Thyroid gland (tissue), 4 donors: ENCODE measurements at regions not wholly inside any gene's neighbourhood (a gene's known extent, or its start where the extent isn't known, plus 50 kb on each side); places are given as distances from the start of the nearest gene placed in this dataset.

ENCODE experiments used
- DNase-seq, 2 donors: peaks; one replicate each; pipeline ENCODE4 v3.0.0-alpha.2; 2019
- H3K27ac ChIP-seq, 3 donors: fragments of 200-600 bp; sonication (generic); 1 replicate in 2 of 3; 2 replicates in 1 of 3; pipeline ENCODE4 v1.5.1; 2016 to 2019; ENCODE audit warnings: mild to moderate bottlenecking in 1 of 3, moderate library complexity in 1 of 3
- H3K27me3 ChIP-seq: fragments of 200-600 bp; sonication (generic); one replicate; pipeline ENCODE4 v1.5.1; 2019
- H3K36me3 ChIP-seq, 2 donors: fragments of 200-600 bp; sonication (generic); one replicate each; pipeline ENCODE4 v1.5.1; 2016 to 2019
- H3K4me1 ChIP-seq, 2 donors: fragments of 200-600 bp; sonication (generic); one replicate each; pipeline ENCODE4 v1.5.1; 2017 to 2019
- H3K4me3 ChIP-seq, 3 donors: fragments of 200-600 bp; sonication (generic); replicated peaks in 1 of 3; 1 replicate in 2 of 3; 2 replicates in 1 of 3; pipeline ENCODE4 v1.5.1; 2016; ENCODE audit warnings: mild to moderate bottlenecking in 1 of 3
- H3K9me3 ChIP-seq: fragments of 200-600 bp; sonication (generic); one replicate; pipeline ENCODE4 v1.5.1; 2017
- POLR2A ChIP-seq, 2 donors: fragments of 450-650 bp; IDR thresholded peaks; one replicate each; pipeline ENCODE4 v1.6.1; 2017; ENCODE audit warnings: antibody characterized with exemption in 2 of 2, mild to moderate bottlenecking in 2 of 2, moderate library complexity in 1 of 2
- WGBS, 2 donors: methylation state at CpG; one replicate each; pipeline ENCODE4 v1.1.5; 2017; 5-methylcytosine and 5-hydroxymethylcytosine counted together
- intact Hi-C: fragments of 100-400 bp; cut with DNase I; formaldehyde crosslinking; loops from one replicate; pipeline ENCODE4 v1.15.1; 2023
- TF ChIP-seq, protein P1 (sequence below), 6 experiments: fragments of 200-600 bp in 3 of 6; fragments of 450-650 bp in 3 of 6; sonication (generic) in 3 of 6; IDR thresholded peaks; one replicate each; pipeline ENCODE4 v1.5.1; 2016 to 2019; ENCODE audit warnings: antibody characterized with exemption in 6 of 6, mild to moderate bottlenecking in 2 of 6, inconsistent platforms in 1 of 6, moderate library complexity in 1 of 6

DNA sequence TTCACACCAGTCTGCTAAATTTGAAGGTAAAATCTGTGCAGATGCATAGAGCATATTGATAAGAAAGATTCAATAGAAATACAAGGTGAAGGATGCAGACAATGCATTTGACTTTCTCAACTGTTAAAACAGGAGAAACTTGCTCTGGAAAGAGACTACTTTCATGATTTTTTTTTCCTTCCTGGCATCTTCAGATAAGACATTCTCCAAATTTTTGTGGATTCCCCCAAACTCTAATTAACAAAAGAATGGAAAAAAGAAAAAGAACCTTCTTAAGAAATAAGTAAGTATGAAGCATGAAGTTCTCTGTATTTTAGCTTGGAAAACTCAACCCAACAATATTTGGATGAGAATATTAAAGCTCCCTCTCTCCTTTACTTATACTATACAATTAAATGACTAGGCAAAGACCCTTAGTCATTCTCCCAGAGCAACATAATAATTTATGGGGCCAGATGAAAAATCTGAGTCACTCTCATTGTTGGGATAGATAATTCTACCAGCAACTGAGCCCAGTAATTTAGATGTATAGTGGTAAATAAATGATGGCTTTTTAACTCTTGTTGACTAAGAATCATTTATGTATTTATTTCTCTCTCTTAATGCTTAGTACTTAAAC, 298.7 kb upstream of the COL3A1 start:
- Histone ChIP-seq H3K4me3 (no peak overlapping the region), H3K27me3 (no peaks in the 10 kb centered on the region), H3K27ac (no peak overlapping the region), H3K36me3 (no peaks in the 10 kb centered on the region), H3K4me1 (peaks cover 9 to 12% of the 10 kb centered on the region in 2 donors), H3K9me3 (no peaks in the 10 kb centered on the region)
- DNase-seq = no peak
- intact Hi-C loops = no loop called here
- TF ChIP-seq, protein P1, sequence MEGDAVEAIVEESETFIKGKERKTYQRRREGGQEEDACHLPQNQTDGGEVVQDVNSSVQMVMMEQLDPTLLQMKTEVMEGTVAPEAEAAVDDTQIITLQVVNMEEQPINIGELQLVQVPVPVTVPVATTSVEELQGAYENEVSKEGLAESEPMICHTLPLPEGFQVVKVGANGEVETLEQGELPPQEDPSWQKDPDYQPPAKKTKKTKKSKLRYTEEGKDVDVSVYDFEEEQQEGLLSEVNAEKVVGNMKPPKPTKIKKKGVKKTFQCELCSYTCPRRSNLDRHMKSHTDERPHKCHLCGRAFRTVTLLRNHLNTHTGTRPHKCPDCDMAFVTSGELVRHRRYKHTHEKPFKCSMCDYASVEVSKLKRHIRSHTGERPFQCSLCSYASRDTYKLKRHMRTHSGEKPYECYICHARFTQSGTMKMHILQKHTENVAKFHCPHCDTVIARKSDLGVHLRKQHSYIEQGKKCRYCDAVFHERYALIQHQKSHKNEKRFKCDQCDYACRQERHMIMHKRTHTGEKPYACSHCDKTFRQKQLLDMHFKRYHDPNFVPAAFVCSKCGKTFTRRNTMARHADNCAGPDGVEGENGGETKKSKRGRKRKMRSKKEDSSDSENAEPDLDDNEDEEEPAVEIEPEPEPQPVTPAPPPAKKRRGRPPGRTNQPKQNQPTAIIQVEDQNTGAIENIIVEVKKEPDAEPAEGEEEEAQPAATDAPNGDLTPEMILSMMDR (IDR thresholded peaks at IDR 0.05) = no peak
- TF ChIP-seq POLR2A (IDR thresholded peaks at IDR 0.05) = no peak

DNA sequence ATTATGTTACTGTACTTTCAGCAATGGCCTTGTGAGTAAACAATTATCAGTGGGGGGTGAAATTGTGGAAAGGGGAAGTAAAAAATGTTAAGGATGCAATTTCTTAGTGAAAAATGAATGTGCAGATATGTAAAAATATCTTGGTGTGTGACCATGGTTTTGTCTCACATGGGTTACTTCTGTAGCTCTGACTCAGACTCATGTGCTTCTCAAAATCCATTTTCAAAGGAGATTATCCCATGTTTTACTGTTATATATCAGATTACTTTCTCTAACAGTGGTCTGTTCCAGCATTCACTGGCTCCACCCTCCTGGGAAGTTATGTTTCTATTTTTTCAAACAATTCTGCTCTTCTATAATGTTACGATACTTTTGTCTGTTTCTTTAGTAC, 298.2 kb upstream of the COL3A1 start:
- no peaks in the 10 kb centered on the region for H3K9me3 ChIP-seq
- peaks cover 9 to 12% of the 10 kb centered on the region in 2 donors for H3K4me1 ChIP-seq
- no peaks in the 10 kb centered on the region for H3K27me3 ChIP-seq
- no peak for DNase-seq
- no peaks in the 10 kb centered on the region for H3K36me3 ChIP-seq
- no peak overlapping the region for H3K4me3 ChIP-seq
- no peak overlapping the region for H3K27ac ChIP-seq
- TF ChIP-seq, protein P1 (IDR thresholded peaks at IDR 0.05) = no peak
- TF ChIP-seq POLR2A (IDR thresholded peaks at IDR 0.05) = no peak
- 94 to 95% methylated on average over 1 of the region's 1 CpG for WGBS, 2 donors
- intact Hi-C loops = no loop called here

DNA sequence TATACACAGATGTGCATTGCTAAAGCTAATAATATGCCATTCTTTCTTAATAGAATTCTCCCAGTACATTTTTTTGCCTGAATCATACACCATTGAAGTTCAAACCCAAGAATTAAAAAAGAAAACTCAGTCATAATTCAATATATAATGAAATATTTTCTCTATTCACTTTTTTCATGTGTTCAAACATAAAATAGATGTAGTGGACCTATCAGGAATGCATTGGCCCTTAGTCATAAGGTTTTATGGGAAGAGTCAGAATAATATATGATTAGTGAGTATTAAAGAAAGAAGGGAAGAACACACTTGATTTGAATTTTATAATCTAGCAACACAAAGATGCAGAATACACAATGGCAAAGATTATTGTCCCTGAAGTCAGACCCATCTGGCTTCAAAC, 297.0 kb upstream of the COL3A1 start:
- Histone ChIP-seq H3K4me1 (peaks cover 9 to 12% of the 10 kb centered on the region in 2 donors), H3K27ac (no peak overlapping the region), H3K4me3 (no peak overlapping the region), H3K9me3 (no peaks in the 10 kb centered on the region), H3K36me3 (no peaks in the 10 kb centered on the region), H3K27me3 (no peaks in the 10 kb centered on the region)
- no peak for DNase-seq
- intact Hi-C loops = no loop called here
- TF ChIP-seq, protein P1 (IDR thresholded peaks at IDR 0.05) = no peak
- TF ChIP-seq POLR2A (IDR thresholded peaks at IDR 0.05) = no peak

DNA sequence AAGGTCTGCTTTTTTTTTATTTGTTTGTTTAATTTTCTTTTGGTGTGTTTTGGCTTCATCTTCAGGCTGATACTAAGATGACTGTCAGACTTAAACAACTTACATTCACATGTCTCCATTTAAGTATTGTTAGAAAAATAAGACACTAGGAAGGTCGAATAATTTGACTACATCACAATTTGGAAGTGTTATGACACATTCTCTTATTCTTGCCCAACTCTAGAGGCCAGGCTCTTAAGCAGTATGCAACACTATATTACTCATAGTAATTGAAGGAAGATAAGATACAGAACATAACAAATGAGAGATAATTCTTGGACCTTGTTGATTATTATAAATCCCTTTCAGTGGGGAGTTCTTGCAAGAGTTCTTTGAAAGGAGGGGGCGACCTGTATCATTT, 295.3 kb upstream of the COL3A1 start:
- DNase-seq = no peak
- no peak overlapping the region for H3K27ac ChIP-seq
- 63 to 64% methylated on average over 2 of the region's 2 CpGs for WGBS, 2 donors
- no peak overlapping the region for H3K4me3 ChIP-seq
- intact Hi-C loops = no loop called here
- no peak for TF ChIP-seq POLR2A (IDR thresholded peaks at IDR 0.05)
- TF ChIP-seq, protein P1 (IDR thresholded peaks at IDR 0.05) = no peak
- H3K9me3 ChIP-seq = no peaks in the 10 kb centered on the region
- H3K36me3 ChIP-seq = no peaks in the 10 kb centered on the region
- H3K4me1 ChIP-seq = peaks cover 9 to 12% of the 10 kb centered on the region in 2 donors
- H3K27me3 ChIP-seq = no peaks in the 10 kb centered on the region

DNA sequence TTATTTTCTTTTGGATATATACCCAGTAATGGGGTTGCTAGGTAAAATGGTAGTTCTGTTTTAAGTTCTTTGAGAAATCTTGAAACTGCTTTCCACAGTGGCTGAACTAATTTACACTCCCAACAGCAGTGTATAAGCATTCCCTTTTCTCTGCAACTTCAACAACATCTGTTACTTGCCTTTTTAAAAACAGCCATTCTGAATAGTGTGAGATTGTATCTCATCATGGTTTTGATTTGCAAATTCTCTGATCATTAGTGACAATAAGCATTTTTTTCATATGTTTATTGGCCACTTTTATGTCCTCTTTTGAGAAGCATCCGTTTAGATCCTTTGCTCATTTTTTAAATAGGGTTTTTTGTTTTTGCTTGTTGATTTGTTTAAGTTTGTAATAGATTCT, 291.3 kb upstream of the COL3A1 start:
- Histone ChIP-seq H3K27me3 (no peaks in the 10 kb centered on the region), H3K4me3 (no peak overlapping the region), H3K4me1 (no peaks in the 10 kb centered on the region), H3K36me3 (no peaks in the 10 kb centered on the region), H3K27ac (no peak overlapping the region), H3K9me3 (no peaks in the 10 kb centered on the region)
- 54 to 58% methylated on average over 1 of the region's 1 CpG for WGBS, 2 donors
- DNase-seq = no peak
- TF ChIP-seq, protein P1 (IDR thresholded peaks at IDR 0.05) = no peak
- intact Hi-C loops = no loop called here
